HG03095 (cell line): ENCODE measurements at regions not wholly inside any gene's neighbourhood (a gene's known extent, or its start where the extent isn't known, plus 50 kb on each side); places are given as distances from the start of the nearest gene placed in this dataset.

Source experiments
- ATAC-seq: cut with Tn5 transposase; IDR thresholded peaks from one replicate; pipeline ENCODE4 v1.9.1; 2021; ENCODE audit warnings: moderate library complexity; ENCODE audit not compliant: unreplicated experiment

DNA sequence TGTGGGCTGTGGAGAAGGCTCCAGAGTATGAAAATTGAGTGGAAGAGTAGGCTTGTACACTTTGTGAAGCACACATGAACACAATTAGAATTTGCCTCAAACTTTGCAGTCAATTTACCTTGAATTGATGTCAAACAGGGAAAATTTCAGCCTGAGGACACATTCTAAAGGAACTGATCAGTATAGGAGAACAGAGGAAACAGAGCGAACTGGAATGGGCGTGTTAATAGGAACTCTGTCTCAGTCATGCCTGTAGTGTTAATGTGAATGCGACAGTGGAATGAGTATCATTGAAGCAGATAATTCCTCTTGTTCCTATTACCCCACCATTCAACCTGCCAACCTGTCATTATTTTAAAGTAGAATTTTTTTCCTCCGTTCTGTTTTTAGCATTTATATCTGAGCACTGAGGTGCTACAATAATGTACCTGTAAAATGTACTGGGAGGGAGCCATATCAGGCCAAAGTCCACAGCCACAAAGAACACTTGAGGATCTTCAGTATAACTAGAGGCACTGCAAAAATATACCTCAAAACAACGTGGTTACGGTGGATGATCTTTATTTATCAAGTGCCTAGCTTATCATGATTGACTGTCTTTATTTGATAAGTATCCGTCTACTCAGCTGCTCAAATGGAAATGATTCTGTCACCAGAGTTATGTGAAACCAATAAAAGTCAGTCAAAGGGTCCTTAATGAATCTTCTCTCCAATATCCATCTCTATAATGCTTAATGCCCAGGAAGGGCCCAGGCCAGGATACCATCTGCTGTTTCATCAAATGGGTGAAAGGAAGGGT lies 125.3 kb upstream of the STMND1 start:
- no peak for ATAC-seq

DNA sequence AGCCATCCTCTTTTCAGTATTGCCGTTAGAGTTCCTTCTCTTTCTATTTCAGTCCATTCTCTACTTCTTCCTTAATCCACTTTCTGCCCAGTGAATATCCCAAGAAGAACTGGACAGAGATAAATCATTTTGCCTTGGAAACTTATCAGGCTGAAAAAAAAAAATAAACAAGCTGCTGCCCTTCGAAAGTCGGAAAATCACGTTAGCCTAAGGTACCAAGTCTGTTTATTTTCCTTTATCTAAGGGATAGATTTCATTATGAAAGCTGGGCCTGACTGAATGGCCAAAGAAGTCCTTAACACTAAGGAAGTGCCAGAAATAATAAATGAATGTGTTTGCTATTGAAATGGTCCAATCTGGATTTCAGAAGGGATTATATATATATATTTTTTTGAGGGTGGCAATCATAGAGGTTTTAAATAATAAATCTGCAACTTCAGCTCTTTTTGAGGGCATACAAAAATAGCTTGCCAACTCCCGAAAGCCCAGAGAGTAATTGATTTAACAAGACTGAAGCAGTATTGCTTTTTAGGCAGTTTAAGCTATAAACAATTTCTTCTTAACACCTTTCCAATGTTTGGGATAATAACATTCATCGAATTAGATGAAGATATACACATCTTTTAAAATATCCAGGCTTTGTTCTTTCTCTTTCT lies 127.0 kb upstream of the STMND1 start:
- no peak for ATAC-seq

DNA sequence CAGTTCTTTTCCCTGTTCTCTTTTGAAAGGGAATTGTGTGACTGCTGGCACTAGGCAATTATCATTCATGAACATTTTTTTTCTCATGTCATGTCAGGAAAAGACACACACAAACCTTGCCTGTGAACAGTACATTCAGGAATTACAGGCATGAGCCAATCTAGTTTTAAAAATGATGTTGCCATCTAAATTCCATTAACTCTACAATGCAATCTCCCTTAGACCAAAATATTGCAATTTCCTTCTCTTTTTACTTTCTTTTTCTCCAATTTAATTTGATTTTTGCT lies 127.5 kb upstream of the STMND1 start:
- ATAC-seq = no peak

DNA sequence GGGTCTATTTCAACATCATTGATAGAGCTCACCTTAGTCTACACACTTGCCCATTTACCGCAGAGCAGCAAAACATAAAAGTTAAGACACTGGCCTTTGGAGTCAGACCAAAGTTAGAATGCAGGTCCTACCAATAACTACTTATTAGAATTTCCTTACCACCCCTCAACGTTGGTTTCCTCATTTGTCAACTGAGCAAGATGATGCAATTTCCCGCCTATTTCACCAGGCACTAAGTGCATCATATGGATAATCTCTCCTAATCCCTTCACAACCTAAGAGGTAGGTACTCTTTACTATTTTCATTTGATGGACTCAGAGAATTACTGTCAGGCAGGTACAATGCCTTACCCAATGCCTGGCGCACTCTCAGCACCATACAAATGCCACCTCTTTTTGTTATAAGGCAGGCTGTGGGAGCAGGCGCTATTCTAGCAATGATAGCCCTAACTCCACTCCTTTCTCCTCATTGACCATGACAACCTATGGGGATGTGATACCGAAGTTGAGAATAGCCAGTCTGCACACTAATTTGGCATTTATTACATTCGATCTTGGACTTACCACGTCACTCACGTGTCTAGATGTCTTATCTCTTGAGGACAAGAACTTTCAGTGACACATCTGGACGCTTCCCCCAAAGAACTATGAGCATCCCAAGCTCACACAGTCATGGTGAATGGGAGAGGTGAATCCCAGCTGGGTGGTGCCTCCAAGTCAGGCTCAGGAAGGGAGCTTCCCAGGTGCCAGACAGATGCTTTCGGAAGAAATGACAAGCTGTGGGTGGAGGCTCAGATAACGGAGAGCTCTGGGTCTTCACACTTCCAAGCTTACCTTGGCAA lies 128.1 kb upstream of the STMND1 start:
- no peak for ATAC-seq

DNA sequence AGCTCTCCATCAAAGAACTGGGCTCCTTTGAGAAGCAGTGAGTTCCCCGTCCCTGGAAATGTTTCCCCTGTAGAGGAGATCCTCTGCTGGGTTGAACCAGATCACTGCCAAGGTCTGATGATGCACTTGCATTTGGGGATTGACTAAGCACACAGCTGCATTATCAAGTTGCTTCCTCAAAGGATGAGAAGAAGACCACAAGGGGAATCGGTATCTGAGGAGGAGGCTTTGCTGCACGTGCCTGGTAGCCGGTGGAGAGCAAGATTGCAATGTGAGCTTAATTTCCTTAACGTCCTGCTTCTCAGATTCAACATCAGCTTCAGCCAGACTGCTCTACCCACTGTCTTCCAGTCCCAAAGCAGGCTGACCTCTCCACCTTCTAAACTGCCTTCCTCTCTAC lies 128.8 kb upstream of the STMND1 start:
- ATAC-seq = no peak

DNA sequence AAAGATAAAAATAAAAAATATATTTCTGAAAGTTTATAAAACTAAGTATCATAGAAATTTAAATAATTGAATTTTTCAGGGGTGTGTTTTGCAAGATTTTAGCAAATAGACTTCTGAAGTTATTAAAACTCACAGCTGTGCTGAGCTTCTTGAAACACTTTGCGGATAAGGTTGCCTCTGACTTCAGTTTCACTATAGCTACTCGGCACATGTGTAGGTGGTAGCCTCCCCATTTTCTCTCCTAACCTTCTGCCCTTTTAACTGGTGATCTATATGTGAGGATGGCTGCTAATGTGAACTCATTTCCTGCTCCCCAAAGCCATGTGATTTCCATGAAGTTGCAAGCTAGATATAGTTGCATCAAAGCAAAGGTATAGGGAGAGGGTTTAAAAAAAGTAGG lies 129.3 kb upstream of the STMND1 start:
- no peak for ATAC-seq

DNA sequence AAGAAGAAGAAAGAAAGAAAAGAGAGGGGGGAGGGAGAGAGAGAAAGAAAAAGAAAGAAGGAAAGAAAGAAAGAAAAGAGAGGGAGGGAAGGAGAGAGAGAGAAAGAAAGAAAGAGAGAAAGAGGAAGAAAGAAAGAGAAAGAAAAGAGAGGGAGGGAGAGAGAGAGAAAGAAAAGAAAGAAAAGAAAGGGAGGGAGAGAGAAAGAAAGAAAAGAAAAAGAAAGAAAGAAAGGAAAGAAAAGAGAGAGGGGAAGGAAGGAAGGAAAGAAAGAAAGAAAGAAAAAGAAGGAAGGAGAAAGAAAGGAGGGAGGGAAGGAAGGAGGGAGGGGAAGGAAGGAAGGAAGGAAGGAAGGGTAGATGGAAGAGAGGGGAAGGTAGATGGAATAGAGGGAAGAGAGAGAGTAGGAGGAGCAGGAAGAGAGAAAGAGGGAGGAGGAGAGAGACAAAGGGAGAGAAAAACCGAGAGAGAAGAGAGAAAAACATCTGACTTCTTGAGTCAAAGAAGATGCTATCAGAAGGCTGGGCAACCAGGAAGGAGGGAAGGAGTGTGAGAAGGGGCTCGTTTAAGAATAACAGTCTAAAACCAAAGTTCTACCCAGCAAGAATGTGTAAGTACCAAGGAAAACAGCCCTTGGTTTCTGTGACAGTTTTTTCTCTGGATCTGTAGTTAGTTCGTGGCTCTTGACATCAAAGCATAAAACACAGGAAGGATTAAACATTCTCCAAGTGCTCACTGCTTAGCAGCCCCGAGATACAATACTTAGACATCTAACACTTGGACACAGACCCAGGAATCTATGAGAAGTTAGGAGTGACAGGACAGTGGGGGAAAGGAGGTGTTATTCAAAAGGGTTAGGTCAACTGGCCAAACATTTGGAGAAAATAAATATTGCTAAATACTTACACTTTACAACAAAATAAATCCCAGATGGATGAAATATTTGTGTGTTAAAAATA lies 131.9 kb upstream of the STMND1 start:
- ATAC-seq = no peak

DNA sequence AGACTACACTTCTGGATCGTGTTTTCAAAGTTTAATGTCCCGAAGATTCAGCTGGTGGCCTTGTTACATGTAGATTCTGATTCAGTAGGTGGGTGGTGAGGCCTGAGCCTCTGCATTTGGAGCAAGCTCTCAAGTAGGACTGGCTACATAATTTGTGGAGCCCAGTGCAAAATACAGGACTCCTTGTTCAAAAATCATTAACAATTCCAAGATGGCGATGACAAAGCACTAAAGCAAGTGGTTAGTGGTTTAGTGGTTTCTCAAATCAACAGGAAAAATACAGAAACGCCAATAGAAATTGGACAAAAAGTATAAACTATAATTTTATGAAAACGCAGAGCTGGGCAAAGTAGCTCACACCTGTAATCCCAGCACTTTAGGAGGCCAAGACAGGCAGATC lies 133.7 kb upstream of the STMND1 start:
- no peak for ATAC-seq

DNA sequence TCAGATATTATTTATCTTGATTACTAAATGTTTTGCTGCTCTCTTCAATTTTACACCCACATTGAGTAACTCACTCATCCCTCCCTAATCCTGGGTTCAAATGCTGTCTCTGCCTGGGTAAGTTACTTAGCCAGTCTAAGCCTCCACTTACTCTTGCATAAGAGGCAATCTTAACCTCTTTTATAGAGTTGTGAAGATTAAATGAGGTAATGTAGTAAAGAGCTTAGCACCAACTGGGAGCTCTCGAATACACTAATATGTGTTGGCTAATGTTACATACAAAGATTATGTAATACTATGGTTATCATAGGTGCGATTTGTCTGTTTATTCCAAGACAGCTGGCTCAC lies 134.4 kb upstream of the STMND1 start:
- no peak for ATAC-seq

DNA sequence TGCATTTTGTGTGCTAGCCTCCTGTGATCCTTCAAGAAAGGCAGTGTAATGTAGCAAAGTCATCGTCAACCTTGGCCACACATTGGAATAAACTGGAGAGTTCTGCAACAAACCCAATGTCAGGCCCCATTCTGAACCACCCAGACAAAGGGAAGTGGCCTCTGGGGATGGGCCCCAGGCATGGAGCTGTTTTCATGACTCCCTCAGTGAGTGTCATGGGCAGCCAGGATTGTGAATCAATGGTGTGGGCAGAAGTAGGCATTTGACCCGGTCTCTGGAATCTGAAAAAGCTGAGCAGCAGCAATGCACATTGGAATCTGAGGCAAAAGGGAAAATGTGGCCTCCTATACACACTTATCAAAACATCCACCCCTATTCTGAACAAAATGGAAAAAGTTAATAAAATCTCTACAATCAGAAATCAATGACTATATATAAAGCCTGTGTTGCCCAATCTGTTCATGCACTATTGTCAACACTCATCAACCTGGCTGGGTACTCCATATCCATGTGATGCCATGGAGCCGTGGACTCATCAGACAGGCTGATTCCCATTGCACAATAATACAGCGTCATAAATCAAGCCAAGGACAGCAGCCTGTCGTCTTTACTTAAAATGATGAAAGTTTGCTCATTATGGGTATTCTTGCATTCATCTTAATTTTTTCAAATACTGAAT lies 134.9 kb upstream of the STMND1 start:
- ATAC-seq = no peak

DNA sequence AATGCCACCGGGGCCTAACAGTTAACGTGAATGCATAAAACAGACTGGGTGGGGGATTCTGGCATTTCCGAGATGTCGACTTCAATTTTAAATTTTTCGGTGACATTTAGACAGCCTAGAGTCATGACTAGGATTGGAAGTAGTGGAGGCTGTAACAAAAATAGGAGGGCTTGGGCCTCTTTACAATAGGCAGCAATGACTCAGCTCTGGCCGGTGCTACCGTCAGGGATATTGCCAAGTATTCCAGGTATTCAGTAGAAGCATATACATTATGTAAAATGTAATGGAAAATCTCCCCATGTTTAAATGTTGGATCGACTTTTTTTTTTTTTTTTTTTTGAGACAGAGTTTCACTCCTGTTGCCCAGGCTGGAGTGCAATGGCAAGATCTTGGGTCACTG lies 136.2 kb upstream of the STMND1 start:
- no peak for ATAC-seq

DNA sequence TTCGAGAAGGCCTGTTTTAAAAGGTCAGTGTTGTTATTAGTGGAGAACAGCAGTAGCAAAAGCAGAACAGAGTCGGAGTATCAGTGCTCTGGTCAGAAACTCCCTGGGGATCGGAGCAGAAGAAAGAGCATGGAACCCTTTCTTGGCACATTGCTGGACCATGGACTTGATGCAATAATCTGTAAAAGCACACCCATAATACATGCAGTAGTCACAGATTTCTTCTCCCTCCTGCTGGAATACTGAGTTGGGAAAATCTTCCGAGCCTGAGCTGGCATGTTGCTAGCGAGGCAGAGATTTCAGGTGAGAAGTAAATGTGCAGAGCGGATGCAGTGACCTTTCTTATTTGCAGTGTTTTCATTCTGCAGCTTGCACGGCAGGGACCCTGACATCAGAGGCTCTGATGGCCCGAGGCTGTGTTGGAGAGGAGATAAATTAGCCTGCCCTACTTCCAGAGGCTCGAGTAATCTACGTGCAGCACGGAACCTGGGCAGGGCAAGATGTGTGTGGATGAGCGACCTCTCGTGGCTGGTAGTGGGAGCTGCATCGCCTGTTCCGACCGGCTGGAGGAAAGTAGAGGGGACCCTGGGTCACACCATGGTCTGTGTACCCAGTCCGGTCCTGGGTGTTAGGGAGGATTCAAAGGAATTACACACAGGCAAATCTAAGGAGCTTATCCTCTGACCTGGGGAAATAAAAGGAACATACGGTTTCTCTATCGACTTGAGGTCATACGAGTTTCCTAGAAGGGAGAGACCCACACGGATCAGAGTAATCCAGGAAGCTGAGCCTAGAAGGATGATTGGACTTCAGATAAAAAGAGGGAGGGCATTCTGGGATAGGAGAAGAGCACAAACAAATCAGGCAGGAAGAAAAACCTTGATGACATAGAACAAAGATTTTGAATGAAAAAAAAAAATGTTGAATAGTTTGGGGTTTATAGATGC lies 137.0 kb upstream of the STMND1 start:
- no peak for ATAC-seq

DNA sequence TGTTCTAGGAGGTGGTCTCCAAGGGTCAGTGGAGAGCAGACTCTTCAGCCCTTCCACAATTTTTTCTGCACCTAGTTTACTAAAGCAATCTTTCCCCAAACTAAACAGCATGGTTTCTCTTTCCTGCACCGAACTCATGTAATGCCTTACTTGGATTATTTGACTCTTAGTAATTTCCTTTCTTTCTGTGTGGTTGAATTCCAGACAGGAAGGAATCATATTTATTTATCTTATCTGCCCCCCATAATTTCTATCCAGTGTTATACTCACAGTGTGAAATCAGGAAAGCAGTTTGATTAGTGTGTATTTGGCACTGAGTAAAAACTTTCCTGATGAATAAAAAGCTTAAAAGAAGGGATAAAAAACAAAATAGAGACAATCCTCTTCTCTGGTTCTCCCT lies 140.3 kb upstream of the STMND1 start:
- ATAC-seq = no peak

DNA sequence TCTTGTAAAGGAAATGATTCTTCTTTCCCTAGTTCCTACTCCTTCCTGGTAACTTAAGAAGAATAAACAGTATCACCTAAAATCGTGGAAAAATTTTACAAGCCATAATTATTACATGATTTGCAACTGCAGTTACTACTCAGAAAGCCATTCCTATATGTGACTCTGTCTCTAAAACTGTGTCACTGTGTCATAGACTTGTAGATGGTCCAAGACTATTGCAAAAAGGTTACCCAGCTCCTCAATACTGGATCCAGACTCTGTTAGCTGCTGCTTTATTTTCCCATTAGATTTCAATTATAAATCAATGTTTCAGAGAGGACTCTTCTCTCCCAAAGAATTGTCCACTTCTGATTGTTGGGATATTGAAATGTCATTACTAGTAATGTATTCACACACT lies 142.1 kb upstream of the STMND1 start:
- no peak for ATAC-seq

DNA sequence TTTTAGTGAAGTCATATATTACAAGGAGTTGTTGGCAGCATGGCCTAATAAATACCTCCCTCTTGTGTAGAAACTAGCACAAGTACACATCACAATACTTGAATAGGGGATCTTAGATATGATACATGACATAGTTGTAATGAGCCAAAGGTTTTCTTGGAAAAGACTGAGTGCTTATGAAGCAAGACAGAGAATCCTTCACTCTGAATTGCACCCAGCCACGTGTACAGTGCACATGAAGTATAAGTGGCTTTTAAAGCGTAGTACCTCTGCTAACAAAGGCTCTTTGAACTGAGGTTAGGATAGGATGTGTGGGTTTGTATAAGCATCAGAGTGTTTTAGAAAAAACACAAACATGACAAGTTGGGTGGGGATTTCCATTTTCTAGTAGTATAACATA lies 145.5 kb upstream of the STMND1 start:
- ATAC-seq = no peak

DNA sequence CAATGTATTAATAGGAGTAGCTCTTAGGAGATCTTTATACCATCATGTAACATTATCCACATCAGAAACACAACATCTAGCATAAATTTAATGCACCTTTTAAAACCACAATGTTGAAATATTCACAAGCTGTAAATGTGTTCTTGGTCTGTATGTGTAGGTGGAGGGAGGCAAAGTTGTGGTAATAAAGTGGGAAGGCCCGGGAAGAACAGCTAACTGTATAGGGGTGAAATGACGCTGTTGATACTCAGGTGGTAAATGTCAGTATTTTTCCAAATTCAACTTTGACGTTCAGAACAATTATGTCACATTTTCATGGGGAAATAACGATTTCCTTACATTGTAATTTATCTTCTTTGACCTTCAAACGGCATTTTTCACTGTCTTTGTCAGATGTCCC lies 146.0 kb upstream of the STMND1 start:
- no peak for ATAC-seq

DNA sequence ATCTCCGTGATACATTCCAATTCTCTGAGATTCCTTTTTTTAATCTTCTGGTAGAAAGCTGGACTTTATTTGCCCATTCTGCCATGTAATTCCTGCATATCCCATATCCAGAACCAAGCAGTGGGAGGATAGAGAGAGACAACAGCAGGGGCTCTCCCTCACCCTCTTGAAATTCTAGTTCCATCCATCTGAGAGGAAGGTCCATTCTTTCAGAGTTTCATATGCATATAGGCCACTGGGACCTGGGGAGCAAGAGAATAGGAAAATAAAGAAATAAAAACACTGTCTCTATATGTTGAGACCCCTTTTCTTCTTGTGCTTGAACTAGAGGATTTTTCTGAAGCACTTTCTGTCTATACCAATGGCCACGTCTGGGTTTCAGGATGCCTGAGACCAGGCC lies 147.9 kb upstream of the STMND1 start:
- ATAC-seq = no peak

DNA sequence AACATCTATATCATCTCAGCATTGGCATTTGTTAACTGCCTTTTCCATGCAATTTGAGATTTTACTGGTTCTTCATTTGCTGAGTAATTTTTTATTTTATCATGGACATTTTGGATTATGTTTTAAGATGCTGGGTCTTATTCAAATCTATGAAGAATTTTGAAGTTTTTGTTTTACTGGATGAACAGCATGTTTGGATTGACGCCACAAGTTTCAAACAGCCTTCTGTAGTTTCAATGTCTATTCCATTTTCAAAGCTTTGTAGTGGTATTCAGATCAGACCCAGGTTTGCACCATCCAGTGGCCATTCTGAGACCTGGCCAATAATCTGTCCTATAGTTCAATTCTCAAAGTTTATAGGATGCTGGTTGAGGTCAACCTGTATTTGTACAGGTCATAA lies 148.4 kb upstream of the STMND1 start:
- no peak for ATAC-seq

DNA sequence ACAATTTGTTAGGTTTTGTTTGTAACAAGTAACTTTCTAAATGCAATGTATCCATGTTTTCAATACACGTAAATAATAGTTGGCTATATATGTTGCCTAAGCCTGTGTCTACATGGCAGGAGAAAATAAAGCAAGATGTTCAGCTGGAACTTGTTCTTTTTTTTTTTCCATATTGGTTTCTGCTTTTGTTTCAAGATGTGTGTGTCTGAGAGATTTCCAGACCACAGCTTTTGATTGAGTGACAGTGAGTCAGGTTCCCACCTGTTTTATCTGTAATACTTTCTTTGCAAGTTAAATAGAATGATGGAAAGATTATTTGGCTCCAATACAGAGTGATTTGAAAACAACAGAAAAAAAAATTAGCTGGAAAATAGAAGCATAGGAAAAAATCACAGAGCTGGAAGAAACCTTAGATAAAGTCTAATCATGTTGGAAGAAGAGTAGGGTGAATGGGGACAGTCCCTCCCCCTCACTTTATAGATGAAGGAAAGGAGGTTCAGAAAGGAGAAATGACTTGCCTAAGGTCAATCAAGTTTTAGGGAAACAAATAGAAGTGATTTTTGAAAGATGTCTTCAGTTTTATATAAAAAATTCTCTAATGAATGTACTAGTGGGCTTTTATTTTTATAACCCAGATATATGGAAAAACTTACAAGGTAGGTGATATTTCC lies 150.9 kb upstream of the STMND1 start:
- ATAC-seq = no peak
